Neuronal stem cell (in vitro differentiated cells): ENCODE measurements at regions not wholly inside any gene's neighbourhood (a gene's known extent, or its start where the extent isn't known, plus 50 kb on each side); places are given as distances from the start of the nearest gene placed in this dataset.
A peak's percentile ranks its signal among the peaks of the same experiment; 100 is the strongest.

ENCODE experiments used
- DNase-seq: peaks from one replicate; pipeline ENCODE4 v3.0.0-alpha.2; 2013; ENCODE audit warnings: low spot score
- H2AFZ ChIP-seq: one replicate; pipeline ENCODE4 v1.6.1; 2013; ENCODE audit warnings: mild to moderate bottlenecking, low read length, inconsistent platforms
- H2AK5ac ChIP-seq: 2 replicates; pipeline ENCODE4 v1.6.1; 2013; ENCODE audit warnings: low read depth, mild to moderate bottlenecking, inconsistent platforms, low read length, moderate library complexity, mixed read lengths
- H2BK120ac ChIP-seq: 2 replicates; pipeline ENCODE4 v1.6.1; 2013; ENCODE audit warnings: low read depth, mild to moderate bottlenecking, inconsistent platforms, low read length, moderate library complexity, mixed read lengths
- H2BK12ac ChIP-seq: one replicate; pipeline ENCODE4 v1.6.1; 2013; ENCODE audit warnings: low read length, inconsistent platforms
- H2BK15ac ChIP-seq: 2 replicates; pipeline ENCODE4 v1.6.1; 2013; ENCODE audit warnings: mild to moderate bottlenecking, low read length, inconsistent platforms, mixed read lengths
- H2BK5ac ChIP-seq: one replicate; pipeline ENCODE4 v1.6.1; 2013; ENCODE audit warnings: inconsistent platforms, mild to moderate bottlenecking, low read length, moderate library complexity
- H3K14ac ChIP-seq: one replicate; pipeline ENCODE4 v1.6.1; 2013; ENCODE audit warnings: low read length, inconsistent platforms
- H3K18ac ChIP-seq: 2 replicates; pipeline ENCODE4 v1.6.1; 2013; ENCODE audit warnings: low read length, inconsistent platforms
- H3K23ac ChIP-seq: 2 replicates; pipeline ENCODE4 v1.6.1; 2013; ENCODE audit warnings: low read depth, mild to moderate bottlenecking, mixed read lengths, low read length, inconsistent platforms; ENCODE audit not compliant: poor library complexity
- H3K27ac ChIP-seq: replicated peaks from 3 replicates; pipeline ENCODE4 v1.5.1; 2013; ENCODE audit warnings: low read length, inconsistent platforms
- H3K27me3 ChIP-seq, 3 experiments: 2 replicates each; pipeline ENCODE4 v1.6.1; 2013; ENCODE audit warnings: low read length in 3 of 3, mild to moderate bottlenecking in 2 of 3, inconsistent platforms in 1 of 3, low read depth in 1 of 3, mixed read lengths in 1 of 3, moderate library complexity in 1 of 3; ENCODE audit not compliant: control insufficient read depth in 3 of 3, insufficient read depth in 3 of 3
- H3K36me3 ChIP-seq, 2 donors: replicated peaks in 1 of 2; 2 replicates each; pipeline ENCODE4 v1.6.1; 2013; ENCODE audit warnings: low read length in 2 of 2; ENCODE audit not compliant: control insufficient read depth in 2 of 2, insufficient read depth in 2 of 2
- H3K4ac ChIP-seq: 2 replicates; pipeline ENCODE4 v1.6.1; 2013; ENCODE audit warnings: inconsistent platforms, mild to moderate bottlenecking, low read length, moderate library complexity
- H3K4me1 ChIP-seq, 2 donors: 1 replicate in 1 of 2; 2 replicates in 1 of 2; pipeline ENCODE4 v1.6.1; 2013; ENCODE audit warnings: low read length in 2 of 2, low read depth in 1 of 2; ENCODE audit not compliant: control insufficient read depth in 2 of 2, insufficient read depth in 1 of 2
- H3K4me2 ChIP-seq: one replicate; pipeline ENCODE4 v1.6.1; 2013; ENCODE audit warnings: mild to moderate bottlenecking, low read length, inconsistent platforms; ENCODE audit not compliant: insufficient read depth, poor library complexity, severe bottlenecking
- H3K4me3 ChIP-seq, 2 donors: 2 replicates each; pipeline ENCODE4 v1.5.1; 2013; ENCODE audit warnings: low read length in 2 of 2, mild to moderate bottlenecking in 2 of 2, inconsistent platforms in 1 of 2, moderate library complexity in 1 of 2
- H3K79me1 ChIP-seq: one replicate; pipeline ENCODE4 v1.6.1; 2013; ENCODE audit warnings: low read depth, mild to moderate bottlenecking, inconsistent platforms, low read length, moderate library complexity
- H3K9ac ChIP-seq: one replicate; pipeline ENCODE4 v1.6.1; 2013; ENCODE audit warnings: mild to moderate bottlenecking, low read depth, low read length, inconsistent platforms; ENCODE audit not compliant: poor library complexity
- H3K9me3 ChIP-seq, 2 donors: replicated peaks in 1 of 2; 2 replicates each; pipeline versions ENCODE3 to v1.6.1; 2013; ENCODE audit warnings: low read length in 2 of 2, mild to moderate bottlenecking in 2 of 2, inconsistent platforms in 1 of 2, low read depth in 1 of 2, mixed read lengths in 1 of 2, moderate library complexity in 1 of 2; ENCODE audit not compliant: control insufficient read depth in 2 of 2, insufficient read depth in 1 of 2
- H4K8ac ChIP-seq: one replicate; pipeline ENCODE4 v1.6.1; 2013; ENCODE audit warnings: low read depth, mild to moderate bottlenecking, inconsistent platforms, low read length, moderate library complexity
- H4K91ac ChIP-seq: one replicate; pipeline ENCODE4 v1.6.1; 2013; ENCODE audit warnings: low read length, low read depth, mild to moderate bottlenecking, inconsistent platforms; ENCODE audit not compliant: poor library complexity
- WGBS, 2 donors: extraction: QIAGEN DNeasy Blood & Tissue Kit; methylation state at CpG; one replicate each; pipeline ENCODE4 v1.1.7; 2013; ENCODE audit warnings: missing lambda C conversion rate in 2 of 2, mixed read lengths in 1 of 2; ENCODE audit not compliant: insufficient read length in 2 of 2, insufficient replicate concordance in 1 of 2; ENCODE audit errors: extremely low coverage in 2 of 2; 5-methylcytosine and 5-hydroxymethylcytosine counted together

GRCh38 chr3:144643771-144644198, 672.2 kb downstream of the DIPK2A start:
- no CpG with 5 or more reads among the region's 3 CpGs for WGBS, 2 donors
- H3K23ac ChIP-seq: no peak overlapping the region
- H3K27ac ChIP-seq: no peak overlapping the region

GRCh38 chr3:144645300-144645699, 673.7 kb downstream of the DIPK2A start:
- Histone ChIP-seq H3K27ac (no peak overlapping the region), H3K18ac (no peak overlapping the region), H3K9me3 (peaks cover 0 to 2% of the 10 kb centered on the region in 2 donors), H3K4me1 (peaks cover 2 to 5% of the 10 kb centered on the region in 2 donors), H3K23ac (no peak overlapping the region), H3K4me3 (no peak overlapping the region), H2BK12ac (no peak overlapping the region), H3K9ac (no peak overlapping the region), H3K36me3 (no peaks in the 10 kb centered on the region), H2BK5ac (no peak overlapping the region), H2BK15ac (no peak overlapping the region), H4K8ac (no peak overlapping the region), H3K14ac (no peak overlapping the region), H3K27me3 (no peaks in the 10 kb centered on the region), H3K79me1 (no peaks in the 10 kb centered on the region), H3K4ac (no peak overlapping the region), H2AK5ac (no peak overlapping the region), H3K4me2 (no peak overlapping the region), H2AFZ (no peak overlapping the region), H4K91ac (no peak overlapping the region), H2BK120ac (no peak overlapping the region)
- no peak for DNase-seq
- WGBS, 2 donors: no CpG with 5 or more reads among the region's 1 CpG

More at GRCh38 chr3:144643771-144644198, 672.2 kb downstream of the DIPK2A start:
- Histone ChIP-seq H3K18ac (no peak overlapping the region), H3K4me1 (peaks cover 2 to 5% of the 10 kb centered on the region in 2 donors), H2BK15ac (no peak overlapping the region), H4K91ac (no peak overlapping the region), H3K9ac (no peak overlapping the region), H3K4me2 (no peak overlapping the region), H2BK5ac (no peak overlapping the region), H3K27me3 (no peaks in the 10 kb centered on the region), H3K9me3 (peaks cover 2 to 5% of the 10 kb centered on the region in 2 donors), H3K79me1 (no peaks in the 10 kb centered on the region), H2BK120ac (no peak overlapping the region), H3K36me3 (no peaks in the 10 kb centered on the region), H4K8ac (no peak overlapping the region), H3K4me3 (no peak overlapping the region), H2BK12ac (no peak overlapping the region), H2AFZ (peak overlapping the region; percentile 78), H2AK5ac (no peak overlapping the region), H3K4ac (no peak overlapping the region), H3K14ac (no peak overlapping the region)
- no peak for DNase-seq

DNA sequence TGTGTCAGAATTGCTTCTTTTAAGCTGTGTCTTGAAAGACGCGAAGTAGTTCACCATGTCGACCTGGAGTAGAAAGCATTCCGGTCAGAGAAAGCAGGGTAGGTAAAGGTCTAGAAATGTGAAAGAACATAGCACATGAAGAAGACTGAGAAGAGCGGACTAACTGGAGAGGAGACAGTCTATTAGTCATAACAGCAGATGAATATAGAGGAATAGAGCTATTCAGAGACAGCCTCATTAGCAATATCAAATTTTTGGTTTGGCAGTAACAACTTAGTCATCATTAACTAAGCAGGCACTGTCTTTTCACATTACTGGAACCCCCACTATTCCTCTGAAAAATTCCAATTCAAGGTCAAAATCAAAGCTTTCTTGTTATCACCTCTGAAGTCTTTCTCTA, 678.8 kb downstream of the DIPK2A start:
- Histone ChIP-seq H3K9me3 (no peaks in the 10 kb centered on the region), H2BK120ac (no peak overlapping the region), H3K14ac (no peak overlapping the region), H3K4ac (no peak overlapping the region), H4K91ac (no peak overlapping the region), H4K8ac (no peak overlapping the region), H3K4me1 (no peaks in the 10 kb centered on the region), H2BK5ac (no peak overlapping the region), H2AK5ac (no peak overlapping the region), H2AFZ (no peak overlapping the region), H3K18ac (no peak overlapping the region), H2BK15ac (no peak overlapping the region), H3K4me3 (no peak overlapping the region), H3K79me1 (no peaks in the 10 kb centered on the region), H3K9ac (no peak overlapping the region), H2BK12ac (no peak overlapping the region), H3K27ac (no peak overlapping the region), H3K27me3 (no peaks in the 10 kb centered on the region), H3K36me3 (no peaks in the 10 kb centered on the region), H3K23ac (no peak overlapping the region), H3K4me2 (no peak overlapping the region)
- no peak for DNase-seq
- no CpG with 5 or more reads among the region's 5 CpGs for WGBS, 2 donors

GRCh38 chr3:144652573-144652972, 681.0 kb downstream of the DIPK2A start:
- Histone ChIP-seq H2BK12ac (no peak overlapping the region), H3K4me2 (no peak overlapping the region), H3K36me3 (no peaks in the 10 kb centered on the region), H2BK5ac (no peak overlapping the region), H3K9me3 (no peaks in the 10 kb centered on the region), H3K23ac (no peak overlapping the region), H3K4me1 (no peaks in the 10 kb centered on the region), H3K27ac (no peak overlapping the region), H3K4ac (no peak overlapping the region), H3K14ac (no peak overlapping the region), H2AK5ac (no peak overlapping the region), H3K79me1 (no peaks in the 10 kb centered on the region), H4K8ac (no peak overlapping the region), H2BK15ac (no peak overlapping the region), H3K4me3 (no peak overlapping the region), H2BK120ac (no peak overlapping the region), H2AFZ (no peak overlapping the region), H3K18ac (no peak overlapping the region), H4K91ac (no peak overlapping the region), H3K27me3 (no peaks in the 10 kb centered on the region), H3K9ac (no peak overlapping the region)
- WGBS, 2 donors: no CpG with 5 or more reads among the region's 2 CpGs
- no peak for DNase-seq
